HepG2 (cell line): ENCODE measurements at regions not wholly inside any gene's neighbourhood (a gene's known extent, or its start where the extent isn't known, plus 50 kb on each side); places are given as distances from the start of the nearest gene placed in this dataset.

Experiments used
- ATAC-seq: fragments of 200-7000 bp; cut with Tn5 transposase; 3 replicates; pipeline ENCODE4 v1.9.1; 2020; ENCODE audit warnings: mild to moderate bottlenecking, moderate library complexity
- BruUV-seq: library from RNA; stranded (reverse); fragments of 400-500 nt; replicated peaks from 2 replicates; lab custom pipeline; 2021; lab: Mats Ljungman, UMichigan
- CTCF ChIA-PET: fragments of 300-600 bp; formaldehyde crosslinking; extraction: SDS; loops from one replicate; lab custom pipeline; 2021; ENCODE audit warnings: low total read pairs, inconsistent platforms, low intra/inter-chr PET ratio; lab: Yijun Ruan, JAX
- POLR2A ChIA-PET: fragments of 350-600 bp; sonication (Branson Sonifier 250); formaldehyde crosslinking; loops from one replicate; lab custom pipeline; 2020; ENCODE audit warnings: antibody characterized with exemption, inconsistent platforms; lab: Yijun Ruan, JAX
- DNase-seq: peaks from one replicate; pipeline ENCODE4 v3.0.0-alpha.2; 2015; ENCODE audit warnings: low spot score
- FAIRE-seq: peaks from 3 replicates; lab custom pipeline; 2011; peaks lifted over from hg19 to GRCh38; lab: Jason Lieb, UNC
- H2AFZ ChIP-seq: one replicate; pipeline ENCODE4 v1.6.1; 2011; ENCODE audit warnings: low read length, inconsistent platforms
- H3K27ac ChIP-seq: fragments of 300-600 bp; 3 replicates; pipeline ENCODE4 v1.8.0; 2011; ENCODE audit warnings: mixed run types, mild to moderate bottlenecking, mixed read lengths, low read length, inconsistent platforms; ENCODE audit not compliant: insufficient read depth; ENCODE audit errors: extremely low read length
- H3K27me3 ChIP-seq, 2 experiments: fragments of 200-600 bp in 1 of 2; 2 replicates in 1 of 2; 3 replicates in 1 of 2; pipeline versions ENCODE4 v1.6.0 to v1.8.0; 2011; ENCODE audit warnings: low read length in 2 of 2, mild to moderate bottlenecking in 2 of 2, moderate library complexity in 2 of 2, inconsistent platforms in 1 of 2; ENCODE audit not compliant: insufficient read depth in 2 of 2, control insufficient read depth in 1 of 2
- H3K36me3 ChIP-seq, 2 experiments: fragments of 200-600 bp in 1 of 2; replicated peaks in 1 of 2; 2 replicates in 1 of 2; 3 replicates in 1 of 2; pipeline versions ENCODE4 v1.5.1 to v1.8.0; 2011; ENCODE audit warnings: low read length in 2 of 2, inconsistent platforms in 1 of 2; ENCODE audit not compliant: insufficient read depth in 2 of 2, control insufficient read depth in 1 of 2
- H3K4me1 ChIP-seq: 2 replicates; pipeline ENCODE4 v1.5.1; 2012; ENCODE audit warnings: low read length, inconsistent platforms; ENCODE audit not compliant: insufficient read depth
- H3K4me2 ChIP-seq: 2 replicates; pipeline ENCODE4 v1.6.0; 2011; ENCODE audit warnings: low read depth, low read length, inconsistent platforms
- H3K4me3 ChIP-seq, 3 experiments: fragments of 200-600 bp in 1 of 3; sonication (generic), shearing (Covaris generic) in 1 of 3; replicated peaks in 1 of 3; 2 replicates each; pipeline ENCODE4 v1.5.1; 2011 to 2016; ENCODE audit warnings: low read length in 3 of 3, inconsistent platforms in 2 of 3, low read depth in 2 of 3, mild to moderate bottlenecking in 2 of 3, control low read depth in 1 of 3, mixed read lengths in 1 of 3; ENCODE audit not compliant: insufficient read depth in 1 of 3
- H3K79me2 ChIP-seq: one replicate; pipeline ENCODE4 v1.6.1; 2011; ENCODE audit warnings: low read length, inconsistent platforms; ENCODE audit not compliant: insufficient read depth
- H3K9ac ChIP-seq: 2 replicates; pipeline ENCODE4 v1.6.0; 2011; ENCODE audit warnings: mild to moderate bottlenecking, low read depth, low read length, inconsistent platforms; ENCODE audit not compliant: insufficient read depth
- H3K9me3 ChIP-seq: 2 replicates; pipeline ENCODE4 v1.5.1; 2012; ENCODE audit warnings: mild to moderate bottlenecking, low read length
- H4K20me1 ChIP-seq: 2 replicates; pipeline ENCODE4 v1.6.0; 2011; ENCODE audit warnings: inconsistent platforms, mild to moderate bottlenecking, low read length, moderate library complexity; ENCODE audit not compliant: insufficient read depth
- CSRNP2 ChIP-seq: sonication (generic); formaldehyde crosslinking; conservative IDR thresholded peaks from 2 replicates; pipeline ENCODE4 v1.8.0; 2022; ENCODE audit warnings: low read depth, missing genetic modification reagents
- DMTF1 ChIP-seq: sonication (generic); formaldehyde crosslinking; IDR thresholded peaks from 2 replicates; pipeline ENCODE4 v1.4.0; 2020; ENCODE audit warnings: mild to moderate bottlenecking, missing genetic modification reagents
- E2F2 ChIP-seq: sonication (generic); formaldehyde crosslinking; IDR thresholded peaks from 2 replicates; pipeline ENCODE4 v1.4.0; 2020; ENCODE audit warnings: missing genetic modification reagents, borderline replicate concordance
- HMGXB4 ChIP-seq, 2 experiments: sonication (generic) in 1 of 2; formaldehyde crosslinking in 1 of 2; IDR thresholded peaks; 2 replicates each; pipeline versions ENCODE4 v1.4.0 to v1.6.1; 2018 to 2020; ENCODE audit warnings: missing genetic modification reagents in 2 of 2, borderline replicate concordance in 1 of 2, low read depth in 1 of 2, mild to moderate bottlenecking in 1 of 2, missing biosample characterization in 1 of 2
- POGK ChIP-seq: sonication (generic); formaldehyde crosslinking; conservative IDR thresholded peaks from 2 replicates; pipeline ENCODE4 v1.8.0; 2022; ENCODE audit warnings: mild to moderate bottlenecking, moderate library complexity, missing genetic modification reagents
- SKIL ChIP-seq: sonication (generic); formaldehyde crosslinking; IDR thresholded peaks from 2 replicates; pipeline ENCODE4 v1.8.0; 2022; ENCODE audit warnings: missing genetic modification reagents, mild to moderate bottlenecking, moderate library complexity, borderline replicate concordance
- SMAD9 ChIP-seq: sonication (generic); formaldehyde crosslinking; IDR thresholded peaks from 2 replicates; pipeline ENCODE4 v1.5.1; 2020; ENCODE audit warnings: mild to moderate bottlenecking, missing genetic modification reagents
- ZNF275 ChIP-seq: sonication (generic); formaldehyde crosslinking; IDR thresholded peaks from 2 replicates; pipeline ENCODE4 v1.8.0; 2022; ENCODE audit warnings: missing genetic modification reagents, mild to moderate bottlenecking, inconsistent platforms, borderline replicate concordance
- WGBS: methylation state at CpG from one replicate; pipeline ENCODE4 v1.1.6; 2017; ENCODE audit warnings: low lambda C conversion rate; 5-methylcytosine and 5-hydroxymethylcytosine counted together
- in situ Hi-C: cut with HindIII; loops from 2 replicates; pipeline ENCODE4 v1.10.0; 2017; ENCODE audit warnings: low pct_unique_long_range_greater_than_20kb; ENCODE audit not compliant: extremely low pct_ligation_motif_present
- intact Hi-C: fragments of 100-400 bp; cut with micrococcal nuclease; formaldehyde crosslinking; loops from one replicate; pipeline ENCODE4 v1.10.0; 2022; ENCODE audit not compliant: unreplicated experiment

- H3K9ac ChIP-seq, result no peak overlapping the region
- H3K9me3 ChIP-seq, result no peaks in the 10 kb centered on the region
- ATAC-seq (no peak), DNase-seq (no peak), FAIRE-seq (no peak)
- ChIA-PET POLR2A (interaction anchor here (0.6 kb wide), 1 partner anchor 20 kb away, joined by 3 read pairs; no protein-coding TSS in a partner anchor), CTCF (no interaction called here)
- in situ Hi-C loops (no loop called here), intact Hi-C loops (no loop called here)
- H3K4me3 ChIP-seq, result no peak overlapping the region
- H3K4me2 ChIP-seq, result no peak overlapping the region
- no peak overlapping the region for H3K27ac ChIP-seq
- H2AFZ ChIP-seq, result no peak overlapping the region
- no peaks in the 10 kb centered on the region for H3K36me3 ChIP-seq
- BruUV-seq, result no TSS peak
- WGBS, result 25% methylated on average over 4 of the region's 4 CpGs
- H3K4me1 ChIP-seq, result no peaks in the 10 kb centered on the region
- no peaks in the 10 kb centered on the region for H4K20me1 ChIP-seq
- H3K27me3 ChIP-seq, result no peaks in the 10 kb centered on the region
- no peaks in the 10 kb centered on the region for H3K79me2 ChIP-seq
- no peak for TF ChIP-seq DMTF1 (CRISPR knock-in tag)
- TF ChIP-seq POGK, result no peak
- TF ChIP-seq SKIL, result no peak
- TF ChIP-seq SMAD9 (CRISPR knock-in tag), result no peak
- TF ChIP-seq CSRNP2 (CRISPR knock-in tag), result no peak
- no peak for TF ChIP-seq ZNF275 (CRISPR knock-in tag)
- no peak for TF ChIP-seq HMGXB4 (CRISPR knock-in tag; IDR thresholded peaks at IDR 0.05; ENCODE audit: borderline replicate concordance in 1 of 2, low read depth in 1 of 2)
- TF ChIP-seq E2F2 (CRISPR knock-in tag), result no peak
Measured at GRCh38 chr11:26219183-26220117, 112.5 kb upstream of the ANO3 start.
